ENCODE measurements at regions not wholly inside any gene's neighbourhood (a gene's known extent, or its start where the extent isn't known, plus 50 kb on each side); places are given as distances from the start of the nearest gene placed in this dataset.
A peak's percentile ranks its signal among the peaks of the same experiment; 100 is the strongest.

DNA sequence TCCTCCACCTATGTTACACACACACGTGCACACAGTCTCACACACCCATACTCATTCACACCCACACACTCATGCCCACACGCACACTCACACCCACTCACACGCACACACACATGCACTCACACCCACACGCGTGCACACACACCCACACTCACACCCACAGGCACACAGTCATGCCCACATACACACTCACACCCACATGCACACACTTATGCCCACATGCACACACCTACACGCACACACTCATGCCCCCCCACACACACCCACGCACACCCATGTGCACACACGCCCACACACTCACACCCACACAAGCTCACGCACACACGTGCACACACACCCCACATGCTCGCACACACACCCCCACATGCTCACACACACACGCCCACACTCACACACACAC, 140.0 kb downstream of the F11 start:
- Histone ChIP-seq H3K27me3 (ENCODE audit: insufficient read depth) (no peaks in the 10 kb centered on the region), H3K79me2 (replicated peaks; ENCODE audit: insufficient read depth) (no peaks in the 10 kb centered on the region), H3F3A (replicated peaks; ENCODE audit: low read depth) (no peaks in the 10 kb centered on the region), H3K36me3 (ENCODE audit: insufficient read depth) (no peaks in the 10 kb centered on the region), H3K4me1 (ENCODE audit: insufficient read depth) (no peaks in the 10 kb centered on the region), H4K20me1 (replicated peaks; ENCODE audit: insufficient read depth) (no peaks in the 10 kb centered on the region), H2AFZ (no peak overlapping the region), H3K4me2 (no peak overlapping the region), H3K27ac (ENCODE audit: low read depth) (no peak overlapping the region), H3K9me2 (ENCODE audit: insufficient read depth) (peaks cover 9% of the 10 kb centered on the region; the same call in 1 of the 2 replicates), H3K4me3 (no peak overlapping the region)
- Mint-ChIP-seq H3K4me3 (no peak overlapping the region), H3K4me1 (no peaks in the 10 kb centered on the region; the same call in 2 of the 3 replicates), H3K9me3 (peaks cover 8% of the 10 kb centered on the region), H3K27me3 (ENCODE audit: insufficient read depth, low read depth, poor library complexity) (peaks cover 13% of the 10 kb centered on the region), H3K27ac (0 out of 2 replicates have a peak overlapping the region, but pooled peaks have one; percentile 17), H3K36me3 (ENCODE audit: low read depth) (peaks cover 8% of the 10 kb centered on the region; the same call in 2 of the 3 replicates)
- no peak for ATAC-seq
- no peak for TF ChIP-seq STAT1 (IDR thresholded peaks at IDR 0.05; ENCODE audit: unreplicated experiment)
- TF ChIP-seq ZNF114 (CRISPR knock-in tag; IDR thresholded peaks at IDR 0.05): no peak
- TF ChIP-seq, protein P1, sequence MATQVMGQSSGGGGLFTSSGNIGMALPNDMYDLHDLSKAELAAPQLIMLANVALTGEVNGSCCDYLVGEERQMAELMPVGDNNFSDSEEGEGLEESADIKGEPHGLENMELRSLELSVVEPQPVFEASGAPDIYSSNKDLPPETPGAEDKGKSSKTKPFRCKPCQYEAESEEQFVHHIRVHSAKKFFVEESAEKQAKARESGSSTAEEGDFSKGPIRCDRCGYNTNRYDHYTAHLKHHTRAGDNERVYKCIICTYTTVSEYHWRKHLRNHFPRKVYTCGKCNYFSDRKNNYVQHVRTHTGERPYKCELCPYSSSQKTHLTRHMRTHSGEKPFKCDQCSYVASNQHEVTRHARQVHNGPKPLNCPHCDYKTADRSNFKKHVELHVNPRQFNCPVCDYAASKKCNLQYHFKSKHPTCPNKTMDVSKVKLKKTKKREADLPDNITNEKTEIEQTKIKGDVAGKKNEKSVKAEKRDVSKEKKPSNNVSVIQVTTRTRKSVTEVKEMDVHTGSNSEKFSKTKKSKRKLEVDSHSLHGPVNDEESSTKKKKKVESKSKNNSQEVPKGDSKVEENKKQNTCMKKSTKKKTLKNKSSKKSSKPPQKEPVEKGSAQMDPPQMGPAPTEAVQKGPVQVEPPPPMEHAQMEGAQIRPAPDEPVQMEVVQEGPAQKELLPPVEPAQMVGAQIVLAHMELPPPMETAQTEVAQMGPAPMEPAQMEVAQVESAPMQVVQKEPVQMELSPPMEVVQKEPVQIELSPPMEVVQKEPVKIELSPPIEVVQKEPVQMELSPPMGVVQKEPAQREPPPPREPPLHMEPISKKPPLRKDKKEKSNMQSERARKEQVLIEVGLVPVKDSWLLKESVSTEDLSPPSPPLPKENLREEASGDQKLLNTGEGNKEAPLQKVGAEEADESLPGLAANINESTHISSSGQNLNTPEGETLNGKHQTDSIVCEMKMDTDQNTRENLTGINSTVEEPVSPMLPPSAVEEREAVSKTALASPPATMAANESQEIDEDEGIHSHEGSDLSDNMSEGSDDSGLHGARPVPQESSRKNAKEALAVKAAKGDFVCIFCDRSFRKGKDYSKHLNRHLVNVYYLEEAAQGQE (IDR thresholded peaks at IDR 0.05; ENCODE audit: unreplicated experiment): no peak
- no peak for TF ChIP-seq CREB1 (CRISPR knock-in tag; IDR thresholded peaks at IDR 0.05; ENCODE audit: low read depth)
- TF ChIP-seq NANOG (IDR thresholded peaks at IDR 0.05; ENCODE audit: borderline replicate concordance): no peak
- TF ChIP-seq, protein P2, sequence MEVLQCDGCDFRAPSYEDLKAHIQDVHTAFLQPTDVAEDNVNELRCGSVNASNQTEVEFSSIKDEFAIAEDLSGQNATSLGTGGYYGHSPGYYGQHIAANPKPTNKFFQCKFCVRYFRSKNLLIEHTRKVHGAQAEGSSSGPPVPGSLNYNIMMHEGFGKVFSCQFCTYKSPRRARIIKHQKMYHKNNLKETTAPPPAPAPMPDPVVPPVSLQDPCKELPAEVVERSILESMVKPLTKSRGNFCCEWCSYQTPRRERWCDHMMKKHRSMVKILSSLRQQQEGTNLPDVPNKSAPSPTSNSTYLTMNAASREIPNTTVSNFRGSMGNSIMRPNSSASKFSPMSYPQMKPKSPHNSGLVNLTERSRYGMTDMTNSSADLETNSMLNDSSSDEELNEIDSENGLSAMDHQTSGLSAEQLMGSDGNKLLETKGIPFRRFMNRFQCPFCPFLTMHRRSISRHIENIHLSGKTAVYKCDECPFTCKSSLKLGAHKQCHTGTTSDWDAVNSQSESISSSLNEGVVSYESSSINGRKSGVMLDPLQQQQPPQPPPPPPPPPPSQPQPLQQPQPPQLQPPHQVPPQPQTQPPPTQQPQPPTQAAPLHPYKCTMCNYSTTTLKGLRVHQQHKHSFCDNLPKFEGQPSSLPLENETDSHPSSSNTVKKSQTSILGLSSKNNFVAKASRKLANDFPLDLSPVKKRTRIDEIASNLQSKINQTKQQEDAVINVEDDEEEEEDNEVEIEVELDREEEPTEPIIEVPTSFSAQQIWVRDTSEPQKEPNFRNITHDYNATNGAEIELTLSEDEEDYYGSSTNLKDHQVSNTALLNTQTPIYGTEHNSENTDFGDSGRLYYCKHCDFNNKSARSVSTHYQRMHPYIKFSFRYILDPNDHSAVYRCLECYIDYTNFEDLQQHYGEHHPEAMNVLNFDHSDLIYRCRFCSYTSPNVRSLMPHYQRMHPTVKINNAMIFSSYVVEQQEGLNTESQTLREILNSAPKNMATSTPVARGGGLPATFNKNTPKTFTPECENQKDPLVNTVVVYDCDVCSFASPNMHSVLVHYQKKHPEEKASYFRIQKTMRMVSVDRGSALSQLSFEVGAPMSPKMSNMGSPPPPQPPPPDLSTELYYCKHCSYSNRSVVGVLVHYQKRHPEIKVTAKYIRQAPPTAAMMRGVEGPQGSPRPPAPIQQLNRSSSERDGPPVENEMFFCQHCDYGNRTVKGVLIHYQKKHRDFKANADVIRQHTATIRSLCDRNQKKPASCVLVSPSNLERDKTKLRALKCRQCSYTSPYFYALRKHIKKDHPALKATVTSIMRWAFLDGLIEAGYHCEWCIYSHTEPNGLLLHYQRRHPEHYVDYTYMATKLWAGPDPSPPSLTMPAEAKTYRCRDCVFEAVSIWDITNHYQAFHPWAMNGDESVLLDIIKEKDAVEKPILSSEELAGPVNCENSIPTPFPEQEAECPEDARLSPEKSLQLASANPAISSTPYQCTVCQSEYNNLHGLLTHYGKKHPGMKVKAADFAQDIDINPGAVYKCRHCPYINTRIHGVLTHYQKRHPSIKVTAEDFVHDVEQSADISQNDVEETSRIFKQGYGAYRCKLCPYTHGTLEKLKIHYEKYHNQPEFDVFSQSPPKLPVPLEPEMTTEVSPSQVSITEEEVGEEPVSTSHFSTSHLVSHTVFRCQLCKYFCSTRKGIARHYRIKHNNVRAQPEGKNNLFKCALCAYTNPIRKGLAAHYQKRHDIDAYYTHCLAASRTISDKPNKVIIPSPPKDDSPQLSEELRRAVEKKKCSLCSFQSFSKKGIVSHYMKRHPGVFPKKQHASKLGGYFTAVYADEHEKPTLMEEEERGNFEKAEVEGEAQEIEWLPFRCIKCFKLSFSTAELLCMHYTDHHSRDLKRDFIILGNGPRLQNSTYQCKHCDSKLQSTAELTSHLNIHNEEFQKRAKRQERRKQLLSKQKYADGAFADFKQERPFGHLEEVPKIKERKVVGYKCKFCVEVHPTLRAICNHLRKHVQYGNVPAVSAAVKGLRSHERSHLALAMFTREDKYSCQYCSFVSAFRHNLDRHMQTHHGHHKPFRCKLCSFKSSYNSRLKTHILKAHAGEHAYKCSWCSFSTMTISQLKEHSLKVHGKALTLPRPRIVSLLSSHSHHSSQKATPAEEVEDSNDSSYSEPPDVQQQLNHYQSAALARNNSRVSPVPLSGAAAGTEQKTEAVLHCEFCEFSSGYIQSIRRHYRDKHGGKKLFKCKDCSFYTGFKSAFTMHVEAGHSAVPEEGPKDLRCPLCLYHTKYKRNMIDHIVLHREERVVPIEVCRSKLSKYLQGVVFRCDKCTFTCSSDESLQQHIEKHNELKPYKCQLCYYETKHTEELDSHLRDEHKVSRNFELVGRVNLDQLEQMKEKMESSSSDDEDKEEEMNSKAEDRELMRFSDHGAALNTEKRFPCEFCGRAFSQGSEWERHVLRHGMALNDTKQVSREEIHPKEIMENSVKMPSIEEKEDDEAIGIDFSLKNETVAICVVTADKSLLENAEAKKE (CRISPR knock-in tag; IDR thresholded peaks at IDR 0.05): no peak
- no peak for TF ChIP-seq EZH2phosphoT487 (IDR thresholded peaks at IDR 0.05; ENCODE audit: unreplicated experiment)
- TF ChIP-seq, protein P3, sequence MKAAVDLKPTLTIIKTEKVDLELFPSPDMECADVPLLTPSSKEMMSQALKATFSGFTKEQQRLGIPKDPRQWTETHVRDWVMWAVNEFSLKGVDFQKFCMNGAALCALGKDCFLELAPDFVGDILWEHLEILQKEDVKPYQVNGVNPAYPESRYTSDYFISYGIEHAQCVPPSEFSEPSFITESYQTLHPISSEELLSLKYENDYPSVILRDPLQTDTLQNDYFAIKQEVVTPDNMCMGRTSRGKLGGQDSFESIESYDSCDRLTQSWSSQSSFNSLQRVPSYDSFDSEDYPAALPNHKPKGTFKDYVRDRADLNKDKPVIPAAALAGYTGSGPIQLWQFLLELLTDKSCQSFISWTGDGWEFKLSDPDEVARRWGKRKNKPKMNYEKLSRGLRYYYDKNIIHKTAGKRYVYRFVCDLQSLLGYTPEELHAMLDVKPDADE (IDR thresholded peaks at IDR 0.05): no peak
- TF ChIP-seq ZNF331 (CRISPR knock-in tag; IDR thresholded peaks at IDR 0.05; ENCODE audit: low read depth): no peak
- TF ChIP-seq EZH2 (IDR thresholded peaks at IDR 0.05; ENCODE audit: low read depth, unreplicated experiment): no peak
- no peak for TF ChIP-seq POLR2AphosphoS5 (IDR thresholded peaks at IDR 0.05; ENCODE audit: low read depth)
- TF ChIP-seq, protein P4, sequence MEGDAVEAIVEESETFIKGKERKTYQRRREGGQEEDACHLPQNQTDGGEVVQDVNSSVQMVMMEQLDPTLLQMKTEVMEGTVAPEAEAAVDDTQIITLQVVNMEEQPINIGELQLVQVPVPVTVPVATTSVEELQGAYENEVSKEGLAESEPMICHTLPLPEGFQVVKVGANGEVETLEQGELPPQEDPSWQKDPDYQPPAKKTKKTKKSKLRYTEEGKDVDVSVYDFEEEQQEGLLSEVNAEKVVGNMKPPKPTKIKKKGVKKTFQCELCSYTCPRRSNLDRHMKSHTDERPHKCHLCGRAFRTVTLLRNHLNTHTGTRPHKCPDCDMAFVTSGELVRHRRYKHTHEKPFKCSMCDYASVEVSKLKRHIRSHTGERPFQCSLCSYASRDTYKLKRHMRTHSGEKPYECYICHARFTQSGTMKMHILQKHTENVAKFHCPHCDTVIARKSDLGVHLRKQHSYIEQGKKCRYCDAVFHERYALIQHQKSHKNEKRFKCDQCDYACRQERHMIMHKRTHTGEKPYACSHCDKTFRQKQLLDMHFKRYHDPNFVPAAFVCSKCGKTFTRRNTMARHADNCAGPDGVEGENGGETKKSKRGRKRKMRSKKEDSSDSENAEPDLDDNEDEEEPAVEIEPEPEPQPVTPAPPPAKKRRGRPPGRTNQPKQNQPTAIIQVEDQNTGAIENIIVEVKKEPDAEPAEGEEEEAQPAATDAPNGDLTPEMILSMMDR (conservative IDR thresholded peaks at IDR 0.05; ENCODE audit: low read depth in 2 of 2): no peak
- DNase-seq (ENCODE audit: low spot score): no peak

All from GM23338 (cell line).